ENCODE measurements at regions not wholly inside any gene's neighbourhood (a gene's known extent, or its start where the extent isn't known, plus 50 kb on each side); places are given as distances from the start of the nearest gene placed in this dataset.

DNA sequence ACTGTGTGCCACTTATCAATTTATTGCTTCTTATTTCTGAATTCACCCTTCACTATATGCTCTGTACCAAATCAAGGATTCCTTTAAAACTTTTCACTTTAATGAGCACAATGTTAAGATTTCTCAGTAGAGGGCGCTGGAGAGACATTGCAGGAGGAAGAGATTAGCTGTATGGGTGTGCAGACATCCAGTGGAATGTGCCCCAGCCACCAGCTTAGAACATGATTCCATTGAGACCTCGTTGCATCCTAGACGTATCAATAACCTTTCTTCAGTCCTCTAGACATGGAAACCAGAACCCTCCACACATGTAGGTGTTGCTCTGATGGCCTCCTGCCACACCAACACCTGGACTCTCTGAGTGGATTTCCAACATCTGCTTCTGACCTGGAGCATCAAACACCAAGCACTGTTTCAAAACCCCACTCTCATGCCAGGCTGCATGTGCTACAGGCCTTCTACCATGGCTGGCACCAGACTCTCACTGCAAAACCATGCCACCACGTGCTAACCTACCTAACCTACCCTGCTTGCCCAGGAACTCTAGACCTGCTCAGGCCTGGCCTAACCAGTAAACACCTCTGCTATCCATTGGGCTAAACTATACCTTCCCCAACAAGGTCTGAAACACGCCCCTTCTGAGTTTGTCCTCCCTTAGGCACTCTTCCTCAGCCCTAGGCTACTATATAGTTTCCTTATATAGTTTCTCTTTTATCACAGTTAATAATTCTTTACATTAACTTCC lies 633.2 kb upstream of the PKDCC start:
- DNase-seq, result no peak

DNA sequence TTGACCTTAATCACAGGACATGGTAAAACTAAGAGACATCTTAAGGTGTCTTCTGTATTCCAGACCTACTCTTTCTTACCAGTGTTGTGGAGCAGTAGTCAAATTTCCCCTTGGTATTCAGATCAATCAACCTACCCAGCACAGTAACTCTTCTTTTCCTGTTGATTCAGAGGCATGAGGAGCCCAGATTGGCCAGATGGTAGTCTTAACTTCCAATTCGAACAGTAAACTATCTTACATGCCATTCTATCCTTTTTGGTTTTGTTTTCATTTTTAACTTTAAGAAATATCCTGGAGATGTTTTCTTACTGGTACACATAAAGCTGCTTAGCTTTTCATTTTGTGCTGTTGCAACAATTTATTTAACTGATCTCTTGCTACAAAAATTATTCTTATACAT lies 630.3 kb upstream of the PKDCC start:
- DNase-seq, result no peak

DNA sequence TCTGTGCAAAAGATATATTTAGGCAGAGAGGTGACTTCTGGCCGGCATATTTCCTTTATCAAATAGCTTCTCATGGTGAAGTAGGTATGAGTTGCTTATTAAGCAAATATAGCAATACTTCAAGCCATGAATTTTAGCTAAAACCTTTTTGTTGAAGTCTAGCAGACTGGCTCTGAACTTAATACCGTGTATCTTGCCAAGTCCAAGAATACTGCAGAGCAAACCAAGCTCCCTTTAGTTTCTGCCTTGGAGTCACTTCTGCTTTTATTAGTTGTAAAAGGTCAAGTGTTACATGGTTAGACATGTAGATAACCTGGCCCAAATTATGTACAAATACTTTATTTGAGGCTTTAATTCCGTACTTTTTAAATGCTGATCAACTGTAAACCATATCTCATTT lies 627.6 kb upstream of the PKDCC start:
- no peak for DNase-seq

DNA sequence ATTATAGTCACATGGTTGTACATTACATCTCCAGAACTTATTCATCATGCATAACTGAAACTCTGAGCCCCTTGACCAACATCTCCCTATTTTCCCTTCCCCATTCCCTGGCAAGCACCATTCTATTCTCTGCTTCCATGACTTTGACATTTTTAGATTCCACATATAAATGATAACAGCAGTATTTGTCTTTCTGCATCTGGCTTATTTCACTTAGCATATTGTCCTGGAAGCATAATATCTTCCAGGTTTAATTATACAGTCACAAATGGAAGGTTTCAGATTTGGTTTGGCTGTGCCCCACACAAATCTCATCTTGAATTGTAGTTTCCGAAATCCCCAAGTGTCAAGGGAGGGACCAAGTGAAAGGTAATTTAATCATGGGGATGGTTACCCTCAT lies 626.9 kb upstream of the PKDCC start:
- no peak for DNase-seq

DNA sequence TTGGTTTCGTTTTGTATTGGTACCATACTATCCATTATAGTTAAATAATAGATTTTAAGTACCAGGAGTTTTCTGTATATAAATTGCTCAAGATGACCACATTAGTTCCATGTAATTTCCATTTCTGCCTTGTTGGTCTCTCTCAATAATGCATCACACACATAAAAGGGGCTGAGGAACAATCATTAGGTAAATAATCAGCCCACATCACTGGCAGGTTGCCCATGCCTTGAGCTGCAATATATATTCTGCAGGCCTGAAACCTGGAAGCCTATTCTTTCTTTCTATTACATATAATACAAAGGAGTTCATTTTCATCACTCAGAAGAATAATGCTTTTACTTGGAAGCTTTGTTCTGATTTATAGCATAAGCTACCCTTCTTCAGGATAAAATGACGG lies 616.1 kb upstream of the PKDCC start:
- DNase-seq, result no peak

DNA sequence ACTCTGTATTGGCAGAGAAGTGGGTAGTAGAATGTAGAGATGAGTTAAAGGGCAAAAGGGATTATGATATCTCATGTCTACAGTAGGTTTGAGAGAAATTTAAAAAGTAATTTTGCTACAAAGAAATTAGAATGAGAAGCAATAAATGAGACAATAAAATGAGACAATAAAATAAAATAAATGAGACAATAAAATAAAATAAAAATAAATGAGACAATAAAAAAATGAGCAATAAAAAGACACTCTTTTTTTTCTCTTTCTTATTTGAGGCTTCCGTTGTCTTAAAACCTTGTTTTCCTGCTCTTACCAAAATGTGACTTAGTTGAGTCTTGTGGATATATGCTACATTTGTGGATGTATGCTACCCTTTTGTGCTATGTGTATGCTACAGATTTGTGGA lies 615.4 kb upstream of the PKDCC start:
- DNase-seq, result no peak

DNA sequence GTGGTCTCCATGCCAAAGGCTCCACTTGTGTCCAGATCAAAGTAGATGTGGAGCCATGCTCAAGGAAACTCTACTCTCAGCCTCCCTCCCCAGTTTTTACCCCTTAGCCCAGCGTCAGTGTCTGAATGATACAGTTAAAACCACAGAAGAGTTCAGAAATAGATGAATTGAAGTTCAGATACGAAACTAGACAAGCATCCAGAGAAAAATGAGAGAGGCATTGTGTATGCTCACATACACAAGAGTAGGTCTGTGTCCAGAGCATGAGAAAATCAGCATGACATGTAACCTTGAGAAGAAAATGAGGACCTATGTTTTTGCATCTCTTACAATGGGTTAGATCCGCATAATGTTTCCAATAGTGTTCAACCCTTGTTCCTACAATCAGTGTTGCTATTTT lies 612.8 kb upstream of the PKDCC start:
- DNase-seq, result no peak

DNA sequence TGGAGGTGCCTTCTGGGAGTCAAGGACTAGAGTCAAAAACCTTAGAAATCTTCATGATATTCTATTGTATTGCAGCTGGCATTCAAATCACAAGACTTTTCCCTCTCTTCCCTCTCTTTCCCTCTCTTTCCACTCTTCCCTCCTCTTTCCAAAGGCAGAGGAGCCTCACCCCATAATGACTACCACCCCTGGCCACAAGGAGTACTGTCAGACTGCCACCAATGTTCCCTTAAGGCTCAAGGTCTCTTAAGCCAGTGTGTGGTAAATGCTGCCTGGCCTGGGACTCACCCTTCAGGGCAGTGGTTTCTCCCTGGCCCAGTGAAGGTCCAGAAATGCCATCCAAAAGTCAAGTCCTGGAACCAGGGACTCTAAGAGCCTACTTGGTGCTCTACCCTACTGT lies 605.9 kb upstream of the PKDCC start:
- DNase-seq, result no peak

DNA sequence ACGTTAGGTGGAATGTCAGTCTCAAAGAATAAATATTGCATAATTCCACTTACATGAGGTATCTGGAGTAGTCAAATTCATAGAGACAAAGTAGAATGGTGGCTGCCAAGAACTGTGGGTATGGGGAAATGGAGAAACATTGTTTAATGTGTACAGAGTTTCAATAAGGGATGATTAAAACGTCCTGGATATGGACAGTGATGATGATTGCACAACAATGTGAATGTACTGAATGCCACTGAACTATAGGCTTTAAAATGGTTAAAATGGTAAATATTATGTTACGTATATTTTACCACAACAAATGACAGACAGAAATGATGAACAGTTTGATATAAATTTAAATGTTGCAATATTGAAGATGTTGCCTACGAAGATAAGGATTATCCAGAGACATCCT lies 602.0 kb upstream of the PKDCC start:
- DNase-seq, result no peak

DNA sequence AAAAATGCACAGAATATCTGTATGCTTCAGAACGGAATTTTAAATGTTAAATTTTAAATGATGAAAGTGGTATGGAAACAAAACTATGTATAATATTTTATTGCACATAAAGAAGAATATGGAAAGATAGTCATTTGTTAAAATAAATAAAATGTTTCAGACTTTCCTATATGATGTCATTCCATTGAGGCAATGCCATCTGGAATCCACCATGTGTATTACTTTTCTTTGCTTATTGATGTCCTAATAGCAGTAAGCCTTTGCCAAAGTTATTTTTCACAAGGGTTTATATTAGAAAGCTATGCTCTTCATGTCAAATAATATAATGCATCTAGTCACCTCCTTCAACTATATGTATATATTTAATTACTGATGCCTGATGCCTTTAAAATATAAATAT lies 601.6 kb upstream of the PKDCC start:
- DNase-seq, result no peak

DNA sequence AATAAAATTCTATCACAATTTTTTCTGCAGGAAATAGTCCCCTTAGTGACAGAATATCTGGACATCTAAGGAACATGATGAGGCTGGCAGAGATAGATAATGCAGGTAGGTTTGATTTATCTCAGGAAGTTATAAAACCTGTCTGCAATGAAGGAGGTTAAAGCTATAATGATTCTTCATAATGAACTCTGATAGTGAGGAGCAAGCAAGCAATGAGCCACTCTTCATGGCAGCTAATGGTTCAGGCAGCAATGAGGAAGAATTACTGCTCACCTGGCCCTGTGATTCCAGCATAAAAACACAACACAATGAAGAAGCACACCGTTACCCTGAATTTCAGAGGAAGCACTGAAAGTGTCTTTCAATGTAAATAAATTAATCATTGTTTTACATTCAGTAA lies 599.6 kb upstream of the PKDCC start:
- DNase-seq, result no peak

DNA sequence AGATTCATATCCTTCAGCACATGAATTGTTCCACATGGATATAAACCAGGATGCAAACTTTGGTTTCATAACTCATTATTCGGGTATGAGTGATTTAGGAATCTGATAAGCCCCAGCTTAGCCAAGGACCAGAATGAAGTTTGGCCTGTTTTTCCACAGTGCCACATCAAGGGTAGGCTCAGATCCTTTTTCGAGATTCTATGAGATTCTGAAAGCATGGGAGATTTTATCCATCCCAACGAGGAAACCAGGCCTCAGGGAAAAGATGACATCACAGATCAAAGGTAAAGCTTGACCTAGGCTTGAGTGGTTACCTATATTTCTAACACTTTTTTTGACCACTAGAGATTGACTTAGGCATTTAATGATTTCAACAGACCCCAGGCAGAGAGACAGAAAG lies 590.8 kb upstream of the PKDCC start:
- DNase-seq, result no peak

DNA sequence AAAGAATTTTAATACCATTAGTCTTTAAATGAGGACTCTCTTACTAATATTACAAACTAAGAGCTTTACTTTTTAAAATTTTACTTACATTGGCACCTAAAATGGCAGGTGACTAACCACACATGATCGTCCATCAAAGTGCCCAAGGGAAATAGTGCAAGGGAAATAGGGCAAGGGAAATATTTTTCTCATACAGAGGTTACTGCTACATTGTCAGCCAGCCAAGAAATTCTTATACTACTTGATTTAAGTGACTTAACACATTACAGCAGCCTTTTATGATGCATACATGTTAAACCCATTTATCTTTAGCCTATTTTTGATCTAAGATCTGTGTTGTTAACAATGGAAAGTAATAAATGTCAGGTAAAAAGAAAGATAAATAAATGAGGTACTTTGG lies 587.2 kb upstream of the PKDCC start:
- DNase-seq, result no peak

DNA sequence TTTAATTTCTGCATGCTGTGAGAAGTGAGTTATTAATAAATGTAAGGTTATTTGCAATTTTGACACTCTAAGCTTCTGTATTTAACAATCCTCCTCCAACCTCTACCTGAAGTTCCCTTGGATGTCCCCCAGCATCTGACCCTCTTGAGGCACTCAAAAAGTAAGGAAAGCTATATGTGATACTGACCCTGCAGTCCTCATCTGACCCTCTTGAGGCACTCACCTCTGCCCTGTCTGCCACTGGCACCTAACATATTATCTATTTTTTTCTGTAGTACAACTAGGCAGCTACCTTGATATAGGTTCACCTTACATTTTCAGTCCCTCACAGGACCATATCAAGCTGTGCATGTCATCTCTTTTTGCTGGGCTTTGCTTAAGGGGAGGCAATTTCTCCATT lies 583.4 kb upstream of the PKDCC start:
- no peak for DNase-seq

DNA sequence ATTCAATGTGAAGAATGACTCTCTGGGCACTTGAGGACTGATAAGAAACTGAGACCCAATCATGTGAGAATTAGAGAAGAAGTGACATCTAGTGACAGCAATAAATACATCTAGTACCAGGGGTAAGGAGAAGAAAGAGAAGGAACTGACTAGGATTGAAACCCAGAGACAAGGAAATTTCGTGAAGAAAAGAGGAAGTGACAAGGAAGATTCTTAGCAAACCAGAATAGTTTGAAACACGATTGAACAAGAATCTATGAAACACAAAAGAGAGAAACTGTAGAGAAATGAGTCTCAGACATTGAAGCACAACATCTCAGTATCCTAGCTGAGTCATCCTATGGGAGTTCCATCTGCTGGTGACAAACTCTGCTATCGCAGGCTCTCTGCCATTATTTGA lies 571.9 kb upstream of the PKDCC start:
- DNase-seq, result no peak

DNA sequence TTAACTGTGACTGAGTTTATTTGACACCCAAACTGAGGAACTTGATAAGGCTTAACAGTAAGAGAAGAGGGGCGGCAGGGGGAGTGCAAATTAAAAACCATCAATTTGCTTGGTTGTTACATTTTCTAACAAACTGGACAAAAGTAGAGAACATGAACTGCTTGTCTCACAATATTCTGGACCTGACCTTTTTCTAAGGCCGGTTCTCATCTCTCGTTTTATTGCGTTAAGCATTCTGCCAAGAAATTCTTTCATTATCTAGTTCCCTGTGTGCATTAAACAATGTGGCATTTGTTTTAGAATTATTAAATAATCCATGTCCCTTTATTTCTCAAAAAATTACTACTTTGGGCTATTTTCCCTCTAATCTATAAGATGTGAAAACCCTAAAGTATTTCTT lies 565.2 kb upstream of the PKDCC start:
- no peak for DNase-seq

DNA sequence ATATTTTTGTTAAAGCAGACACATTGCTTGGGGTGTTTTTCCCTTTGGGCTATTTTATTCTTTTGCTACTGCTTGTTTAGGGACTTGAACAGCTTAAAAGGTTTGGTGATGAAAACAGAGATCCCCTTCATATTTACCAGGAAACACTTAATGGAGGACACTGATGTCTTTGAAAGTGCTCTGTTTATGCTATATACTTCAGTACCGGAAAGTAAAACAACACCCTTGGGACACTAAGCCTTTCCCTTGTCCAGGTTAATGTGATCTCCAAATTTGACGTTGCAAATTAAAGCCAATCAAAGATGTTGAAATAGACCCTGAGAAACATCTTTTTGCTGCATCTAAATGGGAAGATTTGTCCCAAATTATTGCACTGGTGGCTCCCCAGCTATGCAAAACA lies 564.6 kb upstream of the PKDCC start:
- DNase-seq, result no peak

DNA sequence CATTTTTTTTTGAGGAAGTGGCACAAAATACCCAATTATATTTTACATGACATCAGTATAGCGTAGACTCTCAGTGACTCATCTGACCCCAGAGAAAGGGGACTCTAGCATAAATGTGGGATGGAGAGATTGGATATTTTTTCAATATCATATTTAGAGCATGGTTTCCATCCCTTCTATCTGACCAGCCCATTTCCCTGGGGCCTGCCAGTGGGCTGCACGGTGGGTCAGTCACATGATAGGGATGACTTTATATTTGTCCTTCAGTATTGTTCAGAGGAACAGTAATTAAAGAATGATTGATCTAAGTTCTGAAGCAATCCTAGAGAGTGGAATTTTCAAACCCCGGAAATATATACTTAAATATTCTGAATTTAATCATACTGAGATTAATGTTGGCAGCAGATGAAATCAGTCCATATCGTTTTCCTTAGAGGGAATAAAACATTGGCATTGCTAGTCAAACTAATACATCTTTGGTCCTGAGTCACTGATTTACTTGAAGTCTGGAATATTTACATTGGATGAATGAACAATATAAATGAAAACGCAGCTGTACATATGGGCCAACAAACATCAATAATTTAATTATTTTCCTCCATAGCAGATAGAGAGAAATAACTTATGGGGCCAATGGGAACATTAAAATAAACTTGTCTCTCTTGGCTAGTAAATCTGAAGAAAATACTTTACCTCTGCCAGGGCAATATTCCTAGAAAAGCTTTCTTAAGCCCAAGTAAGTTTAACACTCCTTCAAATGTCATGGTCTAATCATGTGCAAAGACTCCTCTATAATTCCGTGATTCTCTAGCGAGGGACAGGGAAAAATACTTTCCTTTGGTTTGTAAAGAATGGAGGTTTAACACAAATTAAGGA lies 563.6 kb upstream of the PKDCC start:
- DNase-seq, result no peak

DNA sequence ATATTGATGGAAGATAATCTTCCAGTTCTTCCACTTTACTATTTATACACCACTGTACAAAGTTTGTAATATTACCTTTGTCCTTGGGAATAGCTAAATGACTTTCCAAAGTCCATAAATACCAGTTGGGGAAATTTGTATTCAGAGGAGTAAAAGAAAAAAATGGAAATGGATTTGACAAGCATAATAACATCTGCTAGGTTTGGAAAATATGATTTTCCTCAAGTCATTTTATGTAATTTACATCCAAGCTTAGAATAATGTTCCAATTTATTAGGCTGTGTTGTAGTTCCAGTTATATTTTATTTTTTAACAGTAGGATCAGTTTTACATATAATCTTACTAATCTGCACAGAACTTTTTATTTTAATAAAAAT lies 563.0 kb upstream of the PKDCC start:
- no peak for DNase-seq

DNA sequence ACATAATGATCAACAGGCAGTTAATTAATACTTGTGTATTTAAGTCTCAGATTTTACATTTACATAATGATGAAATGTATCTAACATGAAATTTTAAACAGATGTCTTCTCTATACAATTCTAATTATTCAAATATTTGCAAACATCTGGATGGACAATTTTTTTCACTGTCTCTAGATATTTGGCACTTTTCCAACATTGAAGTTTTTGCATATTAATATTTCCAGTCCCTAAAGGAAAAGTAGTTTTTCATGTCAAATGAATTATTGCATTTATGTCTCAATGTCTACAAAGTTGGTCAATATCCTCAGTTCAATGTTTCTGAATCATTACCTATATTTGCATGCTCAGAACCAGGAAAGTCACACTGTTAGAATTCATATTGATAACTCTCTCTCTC lies 560.9 kb upstream of the PKDCC start:
- no peak for DNase-seq

DNA sequence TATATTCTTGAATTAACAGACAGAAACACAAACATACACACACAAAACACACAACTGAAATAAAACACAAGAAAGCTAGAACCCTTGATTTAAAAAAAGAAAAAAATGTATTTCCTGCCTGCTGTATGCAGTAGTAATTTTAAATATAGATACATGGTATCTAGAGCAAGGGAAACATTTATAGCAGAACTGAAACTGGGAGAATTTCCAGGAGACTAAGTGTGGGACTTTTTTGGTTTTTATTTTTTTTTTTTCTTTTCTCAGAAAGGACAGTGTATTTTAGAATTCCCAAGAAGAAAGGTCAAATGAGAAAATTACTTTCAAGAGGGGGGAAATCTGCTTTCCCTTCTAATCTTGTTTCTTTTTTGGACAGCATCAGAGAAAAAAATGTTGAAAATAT lies 558.9 kb upstream of the PKDCC start:
- no peak for DNase-seq

DNA sequence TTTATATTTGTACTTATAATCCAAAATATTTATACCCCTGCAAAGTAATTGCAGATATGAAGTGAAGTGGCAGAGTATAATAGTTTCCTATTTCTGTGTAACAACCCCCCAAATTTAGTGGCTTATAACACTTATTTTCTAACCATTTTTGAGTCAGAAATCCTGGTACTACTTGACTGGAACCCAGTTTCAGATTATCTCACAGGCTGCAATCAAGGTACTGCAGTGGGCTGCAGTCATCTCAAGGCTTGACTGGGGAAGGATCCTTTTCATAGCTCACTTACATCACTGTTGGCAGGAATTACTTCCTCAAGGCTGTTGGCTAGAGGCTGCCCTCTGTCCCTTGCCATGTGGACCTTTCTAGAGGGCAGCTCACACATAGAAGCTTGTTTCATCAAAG lies 558.2 kb upstream of the PKDCC start:
- DNase-seq, result no peak

DNA sequence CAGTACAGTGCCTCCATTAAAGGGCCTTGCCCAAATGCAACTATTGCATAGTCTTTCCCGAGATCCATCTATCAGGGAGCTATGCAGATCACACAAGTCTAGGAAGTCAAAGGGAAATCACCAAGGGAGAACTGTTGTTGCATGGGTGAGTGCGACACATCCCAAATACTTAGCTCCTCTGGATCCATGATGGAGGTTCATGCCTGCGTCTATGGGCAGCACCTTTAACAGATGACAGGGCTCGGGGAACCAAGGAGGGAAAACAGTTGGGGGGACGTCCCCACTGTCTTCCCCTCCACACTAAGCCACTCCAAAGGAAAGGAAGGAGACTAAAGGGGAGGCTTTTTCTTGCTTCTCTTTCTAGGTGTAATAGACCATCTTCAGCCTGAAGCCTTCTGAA lies 552.8 kb upstream of the PKDCC start:
- no peak for DNase-seq

DNA sequence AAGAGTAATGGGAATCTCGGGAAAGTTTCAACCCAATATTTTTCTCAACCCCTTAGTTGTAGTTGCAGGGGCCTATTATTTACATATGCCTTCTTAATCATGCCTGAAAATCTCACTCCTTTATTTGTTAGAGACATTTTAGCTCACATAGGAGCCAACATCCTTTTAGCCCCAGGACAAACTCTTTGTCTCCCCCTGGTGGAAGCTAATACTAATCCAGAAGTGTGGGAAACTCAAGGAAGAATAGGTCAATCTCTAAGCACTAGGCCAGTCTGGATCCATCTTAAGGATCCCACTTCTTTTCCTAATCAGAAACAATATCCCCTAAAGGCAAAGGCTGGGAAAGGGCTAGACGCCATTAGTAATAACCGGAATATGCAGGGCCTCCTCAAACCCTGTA lies 550.9 kb upstream of the PKDCC start:
- no peak for DNase-seq

DNA sequence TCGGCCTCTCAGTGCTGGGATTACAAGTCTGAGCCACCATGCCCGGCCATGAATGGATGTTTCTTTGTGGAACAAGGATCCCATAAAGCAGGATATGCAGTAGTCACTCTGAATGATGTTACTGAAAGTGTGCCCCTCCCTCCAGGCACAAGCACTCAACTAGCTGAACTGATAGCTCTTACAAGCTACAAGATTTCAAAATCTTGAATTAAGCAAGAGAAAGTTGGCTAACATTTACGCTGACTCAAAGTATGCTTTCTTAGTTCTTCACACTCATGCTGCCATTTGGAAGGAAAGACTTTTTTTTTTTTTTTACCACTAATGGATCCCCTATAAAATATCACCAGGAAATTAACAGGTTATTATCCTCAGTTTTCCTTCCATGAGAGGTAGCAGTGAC lies 549.0 kb upstream of the PKDCC start:
- DNase-seq, result no peak
